Upper lobe of left lung (tissue), 6 donors: ENCODE measurements at regions not wholly inside any gene's neighbourhood (a gene's known extent, or its start where the extent isn't known, plus 50 kb on each side); places are given as distances from the start of the nearest gene placed in this dataset.

ENCODE experiments used
- ATAC-seq, 2 donors: fragments of 200-7000 bp; cut with Tn5 transposase; one replicate each; pipeline ENCODE4 v1.9.1; 2022; ENCODE audit warnings: mild to moderate bottlenecking in 2 of 2, moderate library complexity in 2 of 2; ENCODE audit not compliant: low FRiP score in 2 of 2
- DNase-seq, 2 donors: peaks; one replicate each; pipeline ENCODE4 v3.0.0-alpha.2; 2019 to 2020
- H3K27ac ChIP-seq, 4 donors: fragments of 200-600 bp; sonication (generic); one replicate each; pipeline ENCODE4 v1.5.1; 2016 to 2019
- H3K27me3 ChIP-seq, 4 donors: fragments of 200-600 bp; sonication (generic); one replicate each; pipeline ENCODE4 v1.5.1; 2017 to 2019
- H3K36me3 ChIP-seq, 4 donors: fragments of 200-600 bp; sonication (generic); one replicate each; pipeline ENCODE4 v1.5.1; 2016 to 2019
- H3K4me1 ChIP-seq, 4 donors: fragments of 200-600 bp; sonication (generic); one replicate each; pipeline ENCODE4 v1.5.1; 2018 to 2019
- H3K4me3 ChIP-seq, 4 donors: fragments of 200-600 bp; sonication (generic); one replicate each; pipeline ENCODE4 v1.5.1; 2017 to 2019; ENCODE audit warnings: mild to moderate bottlenecking in 2 of 4, moderate library complexity in 1 of 4
- H3K9me3 ChIP-seq, 4 donors: fragments of 200-600 bp; sonication (generic); one replicate each; pipeline ENCODE4 v1.5.1; 2018 to 2019
- EP300 ChIP-seq, 4 donors: sonication (generic); formaldehyde crosslinking; IDR thresholded peaks; one replicate each; pipeline ENCODE4 v1.5.1; 2017; ENCODE audit warnings: antibody characterized with exemption in 4 of 4, control low read depth in 2 of 4
- POLR2A ChIP-seq, 4 donors: fragments of 450-650 bp; IDR thresholded peaks; one replicate each; pipeline ENCODE4 v1.5.1; 2016 to 2017; ENCODE audit warnings: antibody characterized with exemption in 4 of 4, mild to moderate bottlenecking in 2 of 4
- POLR2AphosphoS5 ChIP-seq, 2 donors: sonication (generic); formaldehyde crosslinking; IDR thresholded peaks; one replicate each; pipeline ENCODE4 v1.5.1; 2017; ENCODE audit warnings: antibody characterized with exemption in 2 of 2
- WGBS, 2 donors: methylation state at CpG; one replicate each; pipeline ENCODE4 v1.1.5; 2017 to 2018; 5-methylcytosine and 5-hydroxymethylcytosine counted together
- TF ChIP-seq, protein P1 (sequence below), 6 experiments: fragments of 450-650 bp in 4 of 6; fragments of 200-600 bp in 2 of 6; sonication (generic) in 2 of 6; IDR thresholded peaks; one replicate each; pipeline ENCODE4 v1.5.1; 2016 to 2019; ENCODE audit warnings: antibody characterized with exemption in 6 of 6
- donor health status: DM: no; HTN: no; CAD: no; lungs with moderate emphysema.
- donor health status: DM: no; HTN: yes; CAD: no; lungs with severe emphysema.

GRCh38 chr1:94620345-94621031 lies 78.9 kb upstream of the F3 start:
- DNase-seq (no peak), ATAC-seq (no peak)
- TF ChIP-seq POLR2AphosphoS5 (IDR thresholded peaks at IDR 0.05) (no peak), EP300 (IDR thresholded peaks at IDR 0.05) (no peak)
- TF ChIP-seq, protein P1, sequence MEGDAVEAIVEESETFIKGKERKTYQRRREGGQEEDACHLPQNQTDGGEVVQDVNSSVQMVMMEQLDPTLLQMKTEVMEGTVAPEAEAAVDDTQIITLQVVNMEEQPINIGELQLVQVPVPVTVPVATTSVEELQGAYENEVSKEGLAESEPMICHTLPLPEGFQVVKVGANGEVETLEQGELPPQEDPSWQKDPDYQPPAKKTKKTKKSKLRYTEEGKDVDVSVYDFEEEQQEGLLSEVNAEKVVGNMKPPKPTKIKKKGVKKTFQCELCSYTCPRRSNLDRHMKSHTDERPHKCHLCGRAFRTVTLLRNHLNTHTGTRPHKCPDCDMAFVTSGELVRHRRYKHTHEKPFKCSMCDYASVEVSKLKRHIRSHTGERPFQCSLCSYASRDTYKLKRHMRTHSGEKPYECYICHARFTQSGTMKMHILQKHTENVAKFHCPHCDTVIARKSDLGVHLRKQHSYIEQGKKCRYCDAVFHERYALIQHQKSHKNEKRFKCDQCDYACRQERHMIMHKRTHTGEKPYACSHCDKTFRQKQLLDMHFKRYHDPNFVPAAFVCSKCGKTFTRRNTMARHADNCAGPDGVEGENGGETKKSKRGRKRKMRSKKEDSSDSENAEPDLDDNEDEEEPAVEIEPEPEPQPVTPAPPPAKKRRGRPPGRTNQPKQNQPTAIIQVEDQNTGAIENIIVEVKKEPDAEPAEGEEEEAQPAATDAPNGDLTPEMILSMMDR (IDR thresholded peaks at IDR 0.05), result no peak
- no peaks in the 10 kb centered on the region for H3K9me3 ChIP-seq
- H3K27me3 ChIP-seq, result no peaks in the 10 kb centered on the region
- H3K4me1 ChIP-seq, result peaks cover 0 to 15% (median 2%) of the 10 kb centered on the region in 4 donors
- 82 to 88% methylated on average over 8 to 10 of the region's 10 CpGs for WGBS, 2 donors
- H3K27ac ChIP-seq, result no peak overlapping the region
- H3K4me3 ChIP-seq, result no peak overlapping the region
- no peaks in the 10 kb centered on the region for H3K36me3 ChIP-seq

- H3K4me3 ChIP-seq, result no peak overlapping the region
- TF ChIP-seq, protein P1 (IDR thresholded peaks at IDR 0.05), result no peak
- no peak overlapping the region for H3K27ac ChIP-seq
- peaks cover 4 to 15% (median 8%) of the 10 kb centered on the region in 4 donors for H3K4me1 ChIP-seq
- H3K36me3 ChIP-seq, result no peaks in the 10 kb centered on the region
- no peaks in the 10 kb centered on the region for H3K9me3 ChIP-seq
- DNase-seq (no peak), ATAC-seq (no peak)
- WGBS, 2 donors, result 26 to 36% methylated on average over 1 of the region's 1 CpG
- no peaks in the 10 kb centered on the region for H3K27me3 ChIP-seq
These were observed 78.2 kb upstream of the F3 start for GRCh38 chr1:94619731-94620130.

GRCh38 chr1:94617957-94618739 lies 76.6 kb upstream of the F3 start:
- ATAC-seq (no peak), DNase-seq (peak in 1 of 2 donors; percentile 29)
- Histone ChIP-seq H3K9me3 (no peaks in the 10 kb centered on the region), H3K4me3 (no peak overlapping the region), H3K27me3 (no peaks in the 10 kb centered on the region), H3K36me3 (no peaks in the 10 kb centered on the region), H3K27ac (no peak overlapping the region), H3K4me1 (peaks cover 7 to 15% (median 9%) of the 10 kb centered on the region in 4 donors)
- WGBS, 2 donors, result 92% methylated on average over 9 to 13 of the region's 13 CpGs
- TF ChIP-seq, protein P1 (IDR thresholded peaks at IDR 0.05), result no peak
- TF ChIP-seq EP300 (IDR thresholded peaks at IDR 0.05), result no peak
- no peak for TF ChIP-seq POLR2A (IDR thresholded peaks at IDR 0.05)
- no peak for TF ChIP-seq POLR2AphosphoS5 (IDR thresholded peaks at IDR 0.05)

- Histone ChIP-seq H3K36me3 (no peaks in the 10 kb centered on the region), H3K27ac (no peak overlapping the region), H3K4me3 (no peak overlapping the region), H3K4me1 (peaks cover 7 to 12% (median 11%) of the 10 kb centered on the region in 4 donors), H3K9me3 (no peaks in the 10 kb centered on the region), H3K27me3 (no peaks in the 10 kb centered on the region)
- no peak for ATAC-seq
- no peak for DNase-seq
- TF ChIP-seq EP300 (IDR thresholded peaks at IDR 0.05), result no peak
- TF ChIP-seq POLR2A (IDR thresholded peaks at IDR 0.05), result no peak
- whole genome bisulfite sequencing, 2 donors, result 75 to 80% methylated on average over 6 of the region's 6 CpGs
These were observed 75.7 kb upstream of the F3 start for GRCh38 chr1:94617134-94617805.

DNA sequence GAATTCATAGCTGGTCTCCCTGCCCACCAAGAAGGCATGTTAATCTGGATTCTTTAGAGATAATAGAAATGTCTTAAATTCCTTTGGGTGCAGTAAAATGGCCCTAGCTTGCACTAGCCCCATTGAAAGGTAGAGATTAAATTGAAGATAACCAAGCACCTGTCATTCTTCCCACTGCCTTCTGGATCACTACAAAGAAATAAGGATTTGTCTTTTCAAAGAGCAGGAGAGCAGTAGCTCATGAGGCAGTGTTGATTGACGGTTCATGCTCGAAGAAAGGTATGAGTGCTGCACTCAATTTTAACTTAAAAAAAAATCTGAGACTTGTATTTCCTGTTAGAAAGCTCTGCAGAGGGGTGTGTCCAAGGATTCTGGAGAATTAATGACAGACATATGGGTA lies 74.9 kb upstream of the F3 start:
- WGBS, 2 donors, result 41 to 51% methylated on average over 2 of the region's 2 CpGs
- no peak overlapping the region for H3K27ac ChIP-seq
- peaks cover 7 to 17% (median 11%) of the 10 kb centered on the region in 4 donors for H3K4me1 ChIP-seq
- ATAC-seq, result no peak
- TF ChIP-seq POLR2AphosphoS5 (IDR thresholded peaks at IDR 0.05), result no peak
- TF ChIP-seq, protein P1 (IDR thresholded peaks at IDR 0.05), result no peak
- TF ChIP-seq POLR2A (IDR thresholded peaks at IDR 0.05), result no peak
- TF ChIP-seq EP300 (IDR thresholded peaks at IDR 0.05), result no peak
- no peak for DNase-seq
- no peak overlapping the region for H3K4me3 ChIP-seq
- no peaks in the 10 kb centered on the region for H3K27me3 ChIP-seq
- H3K9me3 ChIP-seq, result no peaks in the 10 kb centered on the region
- H3K36me3 ChIP-seq, result no peaks in the 10 kb centered on the region
